KMS-11 (cell line): ENCODE measurements at regions not wholly inside any gene's neighbourhood (a gene's known extent, or its start where the extent isn't known, plus 50 kb on each side); places are given as distances from the start of the nearest gene placed in this dataset.

Experiments used
- H2AFZ ChIP-seq: fragments of 200-600 bp; sonication (generic); 2 replicates; pipeline ENCODE4 v1.6.1; 2016; ENCODE audit warnings: antibody characterized with exemption, mixed run types, low read depth
- H3K27ac ChIP-seq: fragments of 200-600 bp; sonication (generic); 2 replicates; pipeline ENCODE4 v1.6.1; 2016; ENCODE audit warnings: mild to moderate bottlenecking, mixed run types
- H3K27me3 ChIP-seq: fragments of 200-600 bp; sonication (generic); 2 replicates; pipeline ENCODE4 v1.6.1; 2017; ENCODE audit warnings: mild to moderate bottlenecking, low read depth, mixed run types, moderate library complexity; ENCODE audit not compliant: insufficient read depth
- H3K36me3 ChIP-seq: fragments of 200-600 bp; sonication (generic); 2 replicates; pipeline ENCODE4 v1.6.1; 2017; ENCODE audit warnings: mild to moderate bottlenecking, mixed run types; ENCODE audit not compliant: insufficient read depth
- H3K4me1 ChIP-seq: fragments of 200-600 bp; sonication (generic); 2 replicates; pipeline ENCODE4 v1.6.1; 2016; ENCODE audit warnings: mild to moderate bottlenecking, low read depth, mixed run types; ENCODE audit not compliant: poor library complexity, severe bottlenecking
- H3K4me2 ChIP-seq: fragments of 200-600 bp; sonication (generic); 2 replicates; pipeline ENCODE4 v1.7.0; 2016; ENCODE audit warnings: mild to moderate bottlenecking, mixed run types
- H3K4me3 ChIP-seq: fragments of 200-600 bp; sonication (generic); IDR thresholded peaks from 2 replicates; pipeline ENCODE4 v1.6.1; 2017; ENCODE audit warnings: low read depth, low read length, mixed read lengths; ENCODE audit not compliant: insufficient read depth
- H3K79me2 ChIP-seq: fragments of 200-600 bp; sonication (generic); 2 replicates; pipeline ENCODE4 v1.6.1; 2016; ENCODE audit warnings: low read depth, mixed run types; ENCODE audit not compliant: insufficient read depth
- H3K9ac ChIP-seq: fragments of 200-600 bp; sonication (generic); 2 replicates; pipeline ENCODE4 v1.6.1; 2016; ENCODE audit warnings: mild to moderate bottlenecking, mixed run types
- H4K20me1 ChIP-seq: fragments of 200-600 bp; sonication (generic); 2 replicates; pipeline ENCODE4 v1.6.1; 2016; ENCODE audit warnings: mild to moderate bottlenecking, mixed run types; ENCODE audit not compliant: insufficient read depth
- CTCF ChIP-seq: fragments of 200-600 bp; sonication (generic); conservative IDR thresholded peaks from 2 replicates; pipeline ENCODE4 v1.6.1; 2017; ENCODE audit warnings: low read depth, mild to moderate bottlenecking, antibody characterized with exemption, low read length, moderate library complexity, mixed read lengths

GRCh38 chr10:128537834-128538330 is 411.7 kb upstream of the MKI67 start:
- Histone ChIP-seq H3K27me3 (no peaks in the 10 kb centered on the region), H3K4me1 (no peaks in the 10 kb centered on the region), H3K4me2 (no peak overlapping the region), H4K20me1 (no peaks in the 10 kb centered on the region), H3K4me3 (no peak overlapping the region), H3K36me3 (no peaks in the 10 kb centered on the region), H3K27ac (no peak overlapping the region), H3K9ac (no peak overlapping the region), H3K79me2 (no peaks in the 10 kb centered on the region), H2AFZ (no peak overlapping the region)
- TF ChIP-seq CTCF = no peak

- H3K4me2 ChIP-seq = no peak overlapping the region
- H3K9ac ChIP-seq = no peak overlapping the region
- H3K36me3 ChIP-seq = no peaks in the 10 kb centered on the region
- H3K4me3 ChIP-seq = no peak overlapping the region
- H3K79me2 ChIP-seq = no peaks in the 10 kb centered on the region
- H3K27me3 ChIP-seq = no peaks in the 10 kb centered on the region
- H3K4me1 ChIP-seq = no peaks in the 10 kb centered on the region
- no peak overlapping the region for H3K27ac ChIP-seq
- H2AFZ ChIP-seq = no peak overlapping the region
- no peaks in the 10 kb centered on the region for H4K20me1 ChIP-seq
- no peak for TF ChIP-seq CTCF
Observed at GRCh38 chr10:128538671-128539070, 412.4 kb upstream of the MKI67 start.

GRCh38 chr10:128539510-128540127 is 413.4 kb upstream of the MKI67 start:
- no peak overlapping the region for H3K9ac ChIP-seq
- H3K36me3 ChIP-seq = no peaks in the 10 kb centered on the region
- no peak overlapping the region for H3K4me3 ChIP-seq
- no peaks in the 10 kb centered on the region for H3K27me3 ChIP-seq
- no peaks in the 10 kb centered on the region for H4K20me1 ChIP-seq
- H3K27ac ChIP-seq = no peak overlapping the region
- no peaks in the 10 kb centered on the region for H3K4me1 ChIP-seq
- H2AFZ ChIP-seq = no peak overlapping the region
- no peak for TF ChIP-seq CTCF
- H3K4me2 ChIP-seq = no peak overlapping the region
- H3K79me2 ChIP-seq = no peaks in the 10 kb centered on the region

- TF ChIP-seq CTCF = no peak
- Histone ChIP-seq H2AFZ (no peak overlapping the region), H3K4me3 (no peak overlapping the region), H3K4me2 (no peak overlapping the region), H3K9ac (no peak overlapping the region), H3K4me1 (no peaks in the 10 kb centered on the region), H4K20me1 (no peaks in the 10 kb centered on the region), H3K27me3 (no peaks in the 10 kb centered on the region), H3K79me2 (no peaks in the 10 kb centered on the region), H3K27ac (no peak overlapping the region), H3K36me3 (no peaks in the 10 kb centered on the region)
Observed at GRCh38 chr10:128540128-128540762, 414.0 kb upstream of the MKI67 start.
